ENCODE measurements at regions not wholly inside any gene's neighbourhood (a gene's known extent, or its start where the extent isn't known, plus 50 kb on each side); places are given as distances from the start of the nearest gene placed in this dataset.

DNA sequence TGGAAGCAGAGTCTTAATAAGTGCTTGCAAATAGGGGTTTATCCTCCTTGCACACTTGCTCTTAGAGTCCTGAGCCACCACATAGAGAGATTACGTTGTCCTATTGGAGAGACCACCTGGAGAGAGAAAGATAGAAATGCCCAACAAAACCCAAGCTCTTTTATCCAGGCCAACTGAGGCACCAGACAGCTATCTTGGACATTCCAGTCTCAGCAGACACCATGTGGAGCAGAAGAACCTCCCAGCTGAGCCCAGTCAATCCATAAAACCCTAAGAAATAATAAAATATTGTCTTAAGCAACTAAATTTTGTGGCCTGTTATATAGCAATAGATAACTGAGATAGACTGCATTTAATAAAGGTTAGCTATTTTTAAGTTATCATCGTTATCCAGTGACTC, 105.7 kb upstream of the PFN2 start:
- Histone ChIP-seq H3K27me3 (ENCODE audit: insufficient read depth in 3 of 3, low read length in 2 of 3) (no peaks in the 10 kb centered on the region), H3K4me1 (peaks cover 16% of the 10 kb centered on the region), H3K36me3 (ENCODE audit: insufficient read depth in 1 of 2, low read depth in 1 of 2) (no peaks in the 10 kb centered on the region), H3K9me3 (peaks cover 8% of the 10 kb centered on the region), H3K4me3 (no peak overlapping the region), H3K27ac (no peak overlapping the region)
- intact Hi-C loops (cut with DNase I), result no loop called here
- TF ChIP-seq, protein P1, sequence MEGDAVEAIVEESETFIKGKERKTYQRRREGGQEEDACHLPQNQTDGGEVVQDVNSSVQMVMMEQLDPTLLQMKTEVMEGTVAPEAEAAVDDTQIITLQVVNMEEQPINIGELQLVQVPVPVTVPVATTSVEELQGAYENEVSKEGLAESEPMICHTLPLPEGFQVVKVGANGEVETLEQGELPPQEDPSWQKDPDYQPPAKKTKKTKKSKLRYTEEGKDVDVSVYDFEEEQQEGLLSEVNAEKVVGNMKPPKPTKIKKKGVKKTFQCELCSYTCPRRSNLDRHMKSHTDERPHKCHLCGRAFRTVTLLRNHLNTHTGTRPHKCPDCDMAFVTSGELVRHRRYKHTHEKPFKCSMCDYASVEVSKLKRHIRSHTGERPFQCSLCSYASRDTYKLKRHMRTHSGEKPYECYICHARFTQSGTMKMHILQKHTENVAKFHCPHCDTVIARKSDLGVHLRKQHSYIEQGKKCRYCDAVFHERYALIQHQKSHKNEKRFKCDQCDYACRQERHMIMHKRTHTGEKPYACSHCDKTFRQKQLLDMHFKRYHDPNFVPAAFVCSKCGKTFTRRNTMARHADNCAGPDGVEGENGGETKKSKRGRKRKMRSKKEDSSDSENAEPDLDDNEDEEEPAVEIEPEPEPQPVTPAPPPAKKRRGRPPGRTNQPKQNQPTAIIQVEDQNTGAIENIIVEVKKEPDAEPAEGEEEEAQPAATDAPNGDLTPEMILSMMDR (IDR thresholded peaks at IDR 0.05), result no peak
- ATAC-seq, result no peak
- WGBS, 3 donors, result 95 to 97% (median 95%) methylated on average over 2 of the region's 2 CpGs
- DNase-seq, result no peak

DNA sequence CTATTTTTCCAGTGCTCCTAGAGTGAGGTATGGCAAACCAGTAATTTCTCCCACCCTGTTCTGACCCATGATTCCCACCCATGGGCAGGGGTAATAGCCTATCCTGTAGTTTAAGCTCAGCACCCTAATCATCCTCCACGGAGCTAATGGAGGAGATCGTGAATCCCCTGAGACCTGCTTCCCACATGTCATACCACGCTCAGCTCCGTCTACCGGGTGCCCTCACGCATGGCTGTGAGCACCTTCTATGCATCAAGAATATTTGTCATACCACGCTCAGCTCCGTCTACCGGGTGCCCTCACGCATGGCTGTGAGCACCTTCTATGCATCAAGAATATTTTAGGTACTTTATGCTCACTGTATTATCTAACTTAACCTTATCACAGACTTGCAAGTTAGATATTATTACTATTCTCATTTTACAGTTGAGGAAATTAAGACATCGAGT, 104.7 kb upstream of the PFN2 start:
- DNase-seq (no peak), ATAC-seq (no peak)
- Histone ChIP-seq H3K36me3 (ENCODE audit: insufficient read depth in 1 of 2, low read depth in 1 of 2) (no peaks in the 10 kb centered on the region), H3K4me3 (no peak overlapping the region), H3K9me3 (peaks cover 8% of the 10 kb centered on the region), H3K27ac (no peak overlapping the region), H3K4me1 (peaks cover 24% of the 10 kb centered on the region), H3K27me3 (ENCODE audit: insufficient read depth in 3 of 3, low read length in 2 of 3) (no peaks in the 10 kb centered on the region)
- intact Hi-C loops (cut with DNase I), result no loop called here
- 78 to 85% (median 83%) methylated on average over 11 of the region's 11 CpGs for WGBS, 3 donors
- TF ChIP-seq, protein P1 (IDR thresholded peaks at IDR 0.05), result no peak

DNA sequence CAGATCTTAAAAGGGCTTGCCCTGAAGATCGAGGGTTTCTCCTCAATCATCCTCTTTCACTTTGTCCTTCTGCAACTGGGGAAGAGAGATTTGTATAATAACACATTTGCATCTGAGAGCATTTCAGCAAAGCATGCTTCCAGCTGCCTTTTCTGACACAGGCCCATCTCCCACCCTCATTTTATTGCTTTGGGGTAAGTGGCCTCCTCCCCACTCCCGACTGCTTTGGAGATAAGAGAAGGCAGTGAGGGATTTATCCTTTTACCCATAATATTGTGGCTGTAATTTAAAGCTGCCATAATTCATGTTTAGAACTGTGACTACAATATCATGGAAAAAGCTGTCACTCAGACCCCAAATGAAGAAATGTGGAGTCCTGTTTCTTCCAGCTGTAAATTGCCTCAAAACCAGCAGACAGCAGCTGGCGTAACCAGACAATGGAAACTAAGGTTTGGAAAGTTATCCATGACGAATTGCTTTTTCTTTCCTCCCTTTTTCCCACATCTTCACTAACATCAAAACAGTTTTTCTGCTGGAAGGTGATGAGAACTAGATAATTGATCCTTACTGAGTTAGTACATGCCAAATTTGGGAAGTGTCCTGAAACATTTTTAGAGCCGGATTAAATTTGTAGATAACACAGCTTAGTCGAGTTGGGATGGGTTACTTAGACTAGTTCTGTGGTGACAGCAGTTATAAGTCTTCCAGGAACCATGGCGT, 104.2 kb upstream of the PFN2 start:
- Histone ChIP-seq H3K4me1 (peaks cover 30% of the 10 kb centered on the region), H3K4me3 (no peak overlapping the region)
- intact Hi-C loops (cut with DNase I), result loop anchor here in 1 of 2 donors (5.0 kb wide), 1 partner anchor 92 kb away; no protein-coding TSS in a partner anchor

GRCh38 chr3:150074277-150074676, 103.6 kb upstream of the PFN2 start:
- Histone ChIP-seq H3K27ac (no peak overlapping the region), H3K4me3 (no peak overlapping the region), H3K27me3 (ENCODE audit: insufficient read depth in 3 of 3, low read length in 2 of 3) (no peaks in the 10 kb centered on the region), H3K36me3 (ENCODE audit: insufficient read depth in 1 of 2, low read depth in 1 of 2) (no peaks in the 10 kb centered on the region), H3K4me1 (peaks cover 27% of the 10 kb centered on the region), H3K9me3 (peaks cover 8% of the 10 kb centered on the region)
- no peak for DNase-seq
- intact Hi-C loops (cut with DNase I), result loop anchor here in 1 of 2 donors (5.0 kb wide), 1 partner anchor 93 kb away; no protein-coding TSS in a partner anchor
- WGBS, 3 donors, result 81 to 90% (median 86%) methylated on average over 3 of the region's 3 CpGs
- TF ChIP-seq, protein P1 (IDR thresholded peaks at IDR 0.05), result no peak
- ATAC-seq, result no peak

More for the DNA sequence above, 104.2 kb upstream of the PFN2 start:
- WGBS, 3 donors, result 45 to 61% (median 52%) methylated on average over 7 of the region's 7 CpGs
- Histone ChIP-seq H3K27ac (no peak overlapping the region), H3K9me3 (peaks cover 8% of the 10 kb centered on the region), H3K27me3 (ENCODE audit: insufficient read depth in 3 of 3, low read length in 2 of 3) (no peaks in the 10 kb centered on the region), H3K36me3 (ENCODE audit: insufficient read depth in 1 of 2, low read depth in 1 of 2) (no peaks in the 10 kb centered on the region)
- TF ChIP-seq, protein P1 (IDR thresholded peaks at IDR 0.05), result no peak
- DNase-seq, result no peak
- no peak for ATAC-seq

Measured in psoas muscle (tissue), 7 donors.